GM12873 (cell line): ENCODE measurements at regions not wholly inside any gene's neighbourhood (a gene's known extent, or its start where the extent isn't known, plus 50 kb on each side); places are given as distances from the start of the nearest gene placed in this dataset.

Source experiments
- CTCF ChIP-seq: IDR thresholded peaks from 2 replicates; pipeline ENCODE4 v1.5.1; 2012; ENCODE audit warnings: low read depth, mild to moderate bottlenecking, moderate library complexity, low read length, control low read depth; ENCODE audit not compliant: insufficient read depth; ENCODE audit errors: missing control alignments

DNA sequence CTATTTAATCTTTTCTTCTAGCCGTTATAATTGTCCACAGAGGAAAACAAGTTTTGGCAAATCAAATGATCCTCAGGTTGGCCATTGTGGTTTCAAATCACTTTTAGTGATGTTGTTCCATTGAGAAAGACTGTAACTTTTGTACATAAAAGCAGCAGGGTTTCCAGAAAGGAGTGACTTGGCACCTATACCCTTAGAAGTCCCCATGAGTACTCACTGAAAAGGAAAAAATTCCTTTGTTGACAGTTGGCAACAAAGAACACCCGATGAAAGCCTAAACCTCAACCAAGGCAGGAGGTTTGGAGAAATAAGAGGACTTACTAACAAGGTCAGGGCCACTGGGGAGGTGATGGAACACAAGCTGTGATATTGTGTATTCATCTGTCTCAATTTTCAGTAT is 474.4 kb downstream of the RAPGEF2 start:
- TF ChIP-seq CTCF: no peak

GRCh38 chr4:159582685-159583084 is 479.8 kb downstream of the RAPGEF2 start:
- no peak for TF ChIP-seq CTCF

GRCh38 chr4:159592898-159593556 is 490.1 kb downstream of the RAPGEF2 start:
- TF ChIP-seq CTCF: no peak

GRCh38 chr4:159593681-159594080 is 490.8 kb downstream of the RAPGEF2 start:
- TF ChIP-seq CTCF: no peak

DNA sequence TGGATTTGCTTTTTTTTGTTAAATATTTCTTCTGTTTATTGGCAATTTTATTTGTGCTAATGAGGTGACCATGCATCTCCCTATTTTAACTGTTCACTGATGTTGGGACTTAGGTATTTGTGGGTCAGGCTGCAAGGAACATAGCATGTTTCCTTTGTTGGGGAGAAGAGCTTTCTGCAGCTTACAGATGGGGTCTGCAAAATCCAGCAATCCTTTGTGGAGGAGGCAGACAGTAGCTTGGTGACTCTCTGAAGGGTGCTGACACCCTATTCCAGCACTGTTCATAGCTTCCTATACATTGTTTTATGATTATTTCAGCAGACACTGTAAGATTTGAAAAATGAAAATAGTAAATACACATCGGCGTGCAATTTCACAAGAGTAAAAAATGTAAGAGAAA is 491.7 kb downstream of the RAPGEF2 start:
- TF ChIP-seq CTCF: no peak

- no peak for TF ChIP-seq CTCF
These were observed 495.7 kb downstream of the RAPGEF2 start for GRCh38 chr4:159598602-159599001.

- TF ChIP-seq CTCF: no peak
These were observed 497.2 kb downstream of the RAPGEF2 start for GRCh38 chr4:159600061-159600460.

DNA sequence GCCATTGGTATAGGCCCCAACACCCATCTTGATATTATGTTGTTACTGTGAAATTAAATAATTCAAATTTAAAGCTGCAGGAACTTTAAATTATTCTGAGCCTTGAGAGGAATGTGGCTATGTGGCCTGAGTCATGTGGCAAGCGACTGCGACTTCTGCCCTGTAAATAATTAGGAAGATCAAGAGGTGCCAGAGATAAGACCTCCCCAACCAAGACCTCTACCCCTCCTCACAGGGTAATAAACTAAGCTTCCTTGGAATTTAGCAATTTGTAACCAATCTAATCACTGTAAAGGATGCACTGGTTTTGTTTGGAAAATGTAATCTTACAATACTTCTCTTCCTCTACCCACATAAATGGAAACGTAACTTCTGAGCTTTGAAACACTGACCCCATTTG is 501.9 kb downstream of the RAPGEF2 start:
- TF ChIP-seq CTCF: no peak
